ENCODE measurements at regions not wholly inside any gene's neighbourhood (a gene's known extent, or its start where the extent isn't known, plus 50 kb on each side); places are given as distances from the start of the nearest gene placed in this dataset.
"Not testable (repeated sequence)": the region's sequence is repeated elsewhere in the genome, so short reads cannot be mapped to it uniquely, and the experiment has no call there.

DNA sequence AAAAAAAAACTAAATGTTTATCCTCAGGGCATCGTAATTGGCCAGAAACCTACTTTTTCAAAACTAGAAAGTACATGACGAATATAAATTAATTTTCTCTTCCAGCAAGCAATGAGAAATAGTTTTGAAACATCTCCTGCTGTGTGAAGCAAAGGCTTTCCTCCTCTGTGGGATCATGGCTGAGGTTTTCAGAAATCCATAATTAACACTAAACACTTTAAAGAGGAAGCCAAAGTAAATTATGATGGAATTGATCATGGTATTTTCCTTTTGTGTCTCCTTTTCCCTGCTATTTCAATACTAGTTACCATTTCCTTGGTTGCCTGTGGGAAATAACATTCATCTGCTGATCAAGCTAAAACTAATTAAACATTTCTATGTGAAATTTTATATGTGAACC is 1413.8 kb upstream of the PCDH20 start:
- no peak for DNase-seq

GRCh38 chr13:62799931-62800436 is 1384.3 kb upstream of the PCDH20 start:
- no peak for DNase-seq

GRCh38 chr13:62799038-62799535 is 1383.4 kb upstream of the PCDH20 start:
- no peak for DNase-seq

DNA sequence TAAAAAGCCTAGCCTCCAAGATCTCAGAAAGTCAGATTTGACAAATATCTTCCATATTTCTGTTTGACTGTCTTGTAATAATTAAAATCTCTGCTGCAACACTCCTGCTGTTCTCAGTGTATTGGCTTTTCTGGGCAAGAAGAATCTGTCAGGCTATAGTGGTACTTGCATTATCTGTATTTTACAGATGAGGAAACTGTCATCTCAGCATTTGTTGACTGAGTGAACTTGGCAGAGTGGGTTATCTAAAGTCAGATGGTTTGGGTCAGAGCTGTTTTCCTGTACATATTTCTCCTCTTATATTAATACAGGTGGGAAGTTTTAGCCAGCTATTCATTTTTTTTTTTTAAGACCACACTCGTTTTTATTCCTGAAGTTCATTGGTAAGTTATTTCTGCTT is 1378.2 kb upstream of the PCDH20 start:
- DNase-seq: no peak

DNA sequence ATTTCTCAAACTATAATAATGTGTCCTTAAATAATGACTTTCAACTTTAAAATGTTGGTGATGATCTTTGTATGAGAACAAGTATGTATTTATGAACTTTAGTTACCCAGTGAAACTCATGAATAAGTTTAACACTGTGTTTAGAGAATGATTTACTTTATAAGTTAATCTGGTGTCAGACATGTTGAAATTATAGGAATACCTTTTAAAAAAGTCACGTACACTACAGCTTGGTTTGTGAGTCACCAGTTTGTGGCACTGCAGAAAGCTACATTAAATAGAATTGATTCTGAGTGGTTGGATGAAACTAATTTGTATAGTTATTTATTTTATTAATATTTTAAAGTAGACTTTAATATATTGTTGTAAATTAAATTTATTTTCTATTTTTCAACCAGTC is 1366.2 kb upstream of the PCDH20 start:
- DNase-seq: no peak

GRCh38 chr13:62779161-62779560 is 1363.5 kb upstream of the PCDH20 start:
- no peak for DNase-seq

GRCh38 chr13:62767473-62767872 is 1351.8 kb upstream of the PCDH20 start:
- DNase-seq: no peak

DNA sequence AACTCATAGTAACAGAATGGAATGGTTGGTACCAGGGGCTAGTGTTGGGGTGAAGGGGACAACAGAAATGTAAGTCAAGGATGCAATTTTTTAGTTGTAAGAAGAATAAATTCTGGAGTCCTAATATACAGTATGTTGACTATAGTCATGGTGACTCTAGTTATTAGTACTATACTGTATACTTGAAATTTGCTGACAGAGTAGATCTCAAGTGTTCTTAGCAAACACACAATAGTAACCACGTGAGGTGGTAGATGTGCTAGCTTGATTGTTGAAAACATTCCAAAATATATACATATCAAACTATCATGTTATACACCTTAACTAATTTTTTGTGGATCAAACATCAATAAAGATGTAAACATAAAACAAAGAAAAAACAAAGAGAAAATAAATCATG is 1345.1 kb upstream of the PCDH20 start:
- DNase-seq: no peak

GRCh38 chr13:62747629-62748028 is 1332.0 kb upstream of the PCDH20 start:
- DNase-seq: no peak

GRCh38 chr13:62747152-62747551 is 1331.5 kb upstream of the PCDH20 start:
- no peak for DNase-seq

DNA sequence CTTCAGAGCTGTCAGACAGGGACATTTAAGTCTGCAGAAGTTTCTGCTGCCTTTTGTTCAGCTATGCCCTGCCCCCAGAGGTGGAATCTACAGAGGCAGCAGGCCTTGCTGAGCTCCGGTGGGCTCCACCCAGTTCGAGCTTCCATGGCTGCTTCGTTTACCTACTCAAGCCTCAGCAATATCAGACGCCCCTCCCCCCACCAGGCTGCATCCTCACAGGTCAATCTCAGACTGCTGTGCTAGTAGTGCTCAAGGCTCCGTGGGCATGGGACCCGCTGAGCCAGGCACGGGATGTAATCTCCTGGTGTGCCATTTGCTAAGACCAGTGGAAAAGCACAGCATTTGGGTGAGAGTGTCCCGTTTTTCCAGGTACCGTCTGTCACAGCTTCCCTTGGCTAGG is 1314.1 kb upstream of the PCDH20 start:
- not testable (repeated sequence) for DNase-seq

DNA sequence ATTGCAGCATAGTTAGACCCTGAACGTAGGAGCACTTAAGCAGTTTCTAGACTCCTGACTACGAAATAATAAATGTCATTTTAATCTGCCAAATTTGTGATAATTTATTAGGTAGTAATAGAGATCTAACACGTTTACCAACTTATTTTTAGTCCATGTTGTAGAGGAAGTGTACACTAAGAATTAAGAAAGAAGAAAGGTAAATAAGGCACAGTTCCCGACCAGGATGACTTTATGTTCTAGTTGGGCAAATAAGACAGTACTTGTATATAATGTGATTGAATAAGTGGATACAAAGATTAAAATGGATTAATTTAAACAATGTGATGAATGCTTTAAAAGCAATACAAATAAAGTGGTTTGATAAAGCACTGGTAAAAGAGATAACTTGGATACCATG is 1306.2 kb upstream of the PCDH20 start:
- no peak for DNase-seq

DNA sequence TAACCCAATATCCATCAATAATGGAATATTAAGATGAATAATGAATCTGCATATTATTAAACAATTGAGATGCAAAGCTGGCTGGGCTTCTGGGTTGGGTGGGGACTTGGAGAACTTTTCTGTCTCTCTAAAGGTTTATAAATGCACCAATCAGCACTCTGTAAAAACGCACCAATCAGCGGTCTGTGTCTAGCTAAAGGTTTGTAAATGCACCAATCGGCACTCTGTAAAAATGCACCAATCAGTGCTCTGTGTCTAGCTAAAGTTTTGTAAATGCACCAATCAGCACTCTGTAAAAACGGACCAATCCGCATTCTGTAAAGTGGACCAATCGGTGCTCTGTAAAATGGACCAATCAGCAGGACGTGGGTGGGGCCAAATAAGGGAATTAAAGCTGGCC is 1296.3 kb upstream of the PCDH20 start:
- DNase-seq: not testable (repeated sequence)

GRCh38 chr13:62710787-62711186 is 1295.1 kb upstream of the PCDH20 start:
- no peak for DNase-seq

DNA sequence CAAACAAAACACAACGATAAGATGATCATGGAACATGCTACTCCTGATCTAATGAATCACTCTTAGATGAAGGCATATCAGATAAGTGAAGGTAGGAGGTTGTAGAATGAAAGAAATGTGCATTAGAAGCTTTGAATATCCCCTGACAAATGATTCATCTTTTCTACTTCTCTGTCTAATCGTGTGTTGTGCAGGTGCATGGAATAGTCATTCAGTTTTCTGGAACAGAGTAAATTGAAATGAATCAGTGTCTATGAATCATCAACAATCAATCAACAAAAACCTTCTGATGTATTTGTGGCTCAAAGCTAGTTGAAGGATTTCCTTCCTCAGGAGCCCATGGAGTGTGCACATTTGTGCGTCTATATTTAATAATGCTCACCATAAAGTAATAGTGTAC is 1290.4 kb upstream of the PCDH20 start:
- no peak for DNase-seq

DNA sequence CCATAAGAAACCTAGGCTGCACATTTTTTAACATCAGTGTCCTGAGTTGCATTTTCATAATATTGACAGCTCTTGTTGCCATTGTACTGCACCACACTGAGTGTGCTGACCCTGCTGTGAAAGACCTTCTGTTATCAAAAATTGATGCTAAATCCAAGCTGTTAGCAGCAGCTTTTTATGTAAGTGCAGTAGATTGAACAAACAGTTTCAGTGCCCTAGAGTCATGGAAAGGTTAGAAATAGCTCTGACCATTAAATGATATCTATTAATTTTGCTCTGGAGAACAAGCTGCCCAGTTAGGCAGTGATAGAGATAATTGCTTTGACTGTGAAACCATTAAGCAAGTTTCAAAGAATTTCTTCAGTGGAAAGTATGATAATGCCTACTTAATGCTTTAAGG is 1289.2 kb upstream of the PCDH20 start:
- DNase-seq: no peak

- DNase-seq: no peak
Observed at GRCh38 chr13:62702502-62702901, 1286.9 kb upstream of the PCDH20 start.

- no peak for DNase-seq
Observed at GRCh38 chr13:62697701-62698100, 1282.1 kb upstream of the PCDH20 start.

GRCh38 chr13:62696490-62696889 is 1280.8 kb upstream of the PCDH20 start:
- no peak for DNase-seq

DNA sequence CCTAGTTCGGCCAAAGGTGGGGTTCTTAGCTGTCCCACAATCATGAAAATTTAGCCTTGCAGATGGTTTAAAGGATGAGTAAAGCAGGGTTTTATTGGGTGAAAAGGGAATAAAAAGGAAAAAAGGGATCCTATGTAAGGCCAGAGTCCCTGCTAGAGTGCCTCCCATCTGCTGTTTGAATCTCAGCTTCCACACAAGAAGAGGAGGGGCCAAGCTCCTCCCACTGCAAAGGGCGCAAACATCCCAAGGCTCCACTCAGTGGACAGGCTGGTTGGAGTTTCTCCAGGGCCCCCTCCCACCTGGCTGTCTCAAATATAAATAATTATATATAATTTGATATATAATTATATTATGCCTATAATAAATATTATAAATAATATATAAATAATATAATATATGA is 1272.1 kb upstream of the PCDH20 start:
- no peak for DNase-seq

- DNase-seq: no peak
Observed at GRCh38 chr13:62684359-62684758, 1268.7 kb upstream of the PCDH20 start.

DNA sequence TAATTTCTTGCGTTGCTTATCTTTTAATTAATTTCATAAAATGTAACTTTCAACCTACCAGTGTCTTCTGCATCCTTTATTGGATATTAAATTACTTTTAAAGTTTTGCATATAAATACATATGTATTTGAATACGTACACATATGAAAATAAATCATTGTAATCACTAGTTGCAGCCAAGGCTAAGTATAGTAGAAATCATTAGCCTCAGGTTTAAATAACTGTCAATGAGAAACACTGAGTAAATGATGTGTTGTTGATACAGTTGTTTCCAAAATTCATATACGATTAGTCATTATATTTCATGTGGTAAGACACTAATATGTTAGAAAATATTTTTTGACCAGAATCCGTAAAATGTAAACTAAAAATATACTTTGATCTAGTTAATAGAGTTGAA is 1267.1 kb upstream of the PCDH20 start:
- no peak for DNase-seq

GRCh38 chr13:62678039-62678438 is 1262.4 kb upstream of the PCDH20 start:
- no peak for DNase-seq

DNA sequence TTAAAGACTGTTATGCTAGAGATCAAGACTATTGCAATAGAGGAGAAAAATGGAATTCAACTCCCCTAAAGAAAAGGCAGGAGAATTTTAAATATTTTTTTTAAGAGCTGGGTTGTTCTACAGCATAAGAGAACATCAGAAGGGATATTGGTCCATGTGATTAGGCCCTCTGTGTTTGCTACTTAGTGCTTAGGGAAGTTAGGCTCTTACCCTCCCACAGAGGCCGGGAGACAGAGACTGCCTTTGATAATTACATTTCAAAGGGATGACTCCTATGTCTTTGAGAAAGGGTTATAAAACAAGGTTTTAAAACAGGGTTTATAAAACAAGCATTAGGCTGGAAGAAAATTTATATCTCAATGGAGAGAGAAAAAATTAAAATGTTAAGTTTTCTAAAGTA is 1248.1 kb upstream of the PCDH20 start:
- DNase-seq: no peak

DNA sequence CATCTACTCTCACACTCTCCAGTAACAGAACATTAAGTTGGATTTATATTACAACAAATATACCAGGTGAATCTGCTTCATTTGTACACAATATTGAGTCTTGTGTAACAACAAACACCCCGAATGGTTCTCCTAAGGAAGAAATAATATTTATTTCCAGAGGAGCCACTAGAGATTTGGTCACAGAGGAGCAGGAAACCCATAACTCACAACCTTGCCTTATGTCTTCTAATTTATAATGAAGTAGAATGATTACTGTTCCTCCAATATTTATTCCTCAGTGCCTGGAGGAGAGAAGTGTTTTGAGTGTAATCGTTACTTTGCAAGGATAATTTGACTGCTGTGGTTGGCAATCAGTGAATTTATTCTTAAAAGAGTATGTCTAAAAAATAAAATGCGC is 1243.7 kb upstream of the PCDH20 start:
- DNase-seq: no peak

GRCh38 chr13:62653371-62653770 is 1237.7 kb upstream of the PCDH20 start:
- DNase-seq: no peak
